GM18505 (cell line): ENCODE measurements at regions not wholly inside any gene's neighbourhood (a gene's known extent, or its start where the extent isn't known, plus 50 kb on each side); places are given as distances from the start of the nearest gene placed in this dataset.
"Not testable (repeated sequence)": the region's sequence is repeated elsewhere in the genome, so short reads cannot be mapped to it uniquely, and the experiment has no call there.

Experiments used
- ATAC-seq: cut with Tn5 transposase; IDR thresholded peaks from one replicate; pipeline ENCODE4 v1.9.1; 2021; ENCODE audit not compliant: unreplicated experiment
- POLR2A ChIP-seq: IDR thresholded peaks from 4 replicates; pipeline ENCODE4 v1.6.1; 2011; ENCODE audit warnings: borderline replicate concordance; ENCODE audit not compliant: insufficient read depth, insufficient read length; ENCODE audit errors: extremely low read depth

GRCh38 chr4:154989511-154989910, 208.4 kb downstream of the RBM46 start:
- no peak for ATAC-seq

GRCh38 chr4:154997866-154998265, 210.6 kb upstream of the NPY2R start:
- ATAC-seq = not testable (repeated sequence)

More at GRCh38 chr4:154989511-154989910, 208.4 kb downstream of the RBM46 start:
- TF ChIP-seq POLR2A = no peak

DNA sequence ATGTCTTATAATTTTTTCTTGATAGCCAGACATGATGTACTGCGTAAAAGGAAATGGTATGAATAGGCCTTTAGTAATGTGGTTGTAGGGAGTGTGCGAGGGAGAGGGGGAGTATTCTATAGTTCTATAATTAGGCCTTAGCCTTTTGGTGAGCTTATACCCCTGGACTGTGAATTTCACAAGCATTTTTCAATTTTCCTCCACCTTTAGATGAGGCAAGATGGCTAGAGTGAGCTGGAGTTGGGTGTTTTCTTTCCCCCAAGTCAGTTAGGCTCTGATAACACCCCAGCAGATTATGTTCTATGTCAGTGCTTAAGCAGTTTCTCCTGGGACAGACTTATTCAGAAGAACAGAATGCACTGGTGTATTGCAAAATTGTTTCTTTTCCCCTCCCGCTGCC, 210.2 kb upstream of the NPY2R start:
- no peak for ATAC-seq
- TF ChIP-seq POLR2A = no peak

GRCh38 chr4:154998773-154999172, 209.7 kb upstream of the NPY2R start:
- no peak for TF ChIP-seq POLR2A
- no peak for ATAC-seq

DNA sequence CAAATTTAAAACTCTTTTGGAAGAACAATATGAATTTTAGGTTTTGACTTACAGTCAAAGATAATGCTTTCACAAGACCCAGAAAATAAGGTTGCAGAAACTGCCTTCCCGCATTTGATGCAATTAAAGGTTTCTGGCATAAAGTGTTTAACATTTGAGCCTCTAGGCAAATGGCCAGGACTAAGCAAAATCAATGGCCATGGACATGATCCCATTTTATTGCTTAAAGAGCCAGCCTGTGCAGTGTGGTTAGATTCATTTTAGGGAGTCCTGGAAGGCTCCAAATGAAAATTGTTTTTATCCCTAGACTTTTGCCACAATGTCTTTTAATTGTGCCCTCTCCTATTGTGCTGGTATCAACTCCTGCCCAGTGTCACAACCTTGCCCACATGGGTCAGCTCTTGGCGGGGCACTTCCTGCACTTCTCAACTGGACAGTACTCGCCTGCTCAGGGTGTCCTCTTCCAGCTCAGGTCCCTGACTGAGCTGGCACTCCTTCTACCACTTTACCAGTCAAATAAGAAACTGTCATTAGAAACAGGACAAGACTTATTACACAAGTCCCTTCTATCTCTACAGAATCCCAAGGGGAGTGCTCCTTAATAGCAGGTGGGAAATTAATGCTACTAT, 208.4 kb upstream of the NPY2R start:
- TF ChIP-seq POLR2A = no peak
- no peak for ATAC-seq

GRCh38 chr4:155001251-155001650, 207.2 kb upstream of the NPY2R start:
- no peak for ATAC-seq
- TF ChIP-seq POLR2A = no peak

DNA sequence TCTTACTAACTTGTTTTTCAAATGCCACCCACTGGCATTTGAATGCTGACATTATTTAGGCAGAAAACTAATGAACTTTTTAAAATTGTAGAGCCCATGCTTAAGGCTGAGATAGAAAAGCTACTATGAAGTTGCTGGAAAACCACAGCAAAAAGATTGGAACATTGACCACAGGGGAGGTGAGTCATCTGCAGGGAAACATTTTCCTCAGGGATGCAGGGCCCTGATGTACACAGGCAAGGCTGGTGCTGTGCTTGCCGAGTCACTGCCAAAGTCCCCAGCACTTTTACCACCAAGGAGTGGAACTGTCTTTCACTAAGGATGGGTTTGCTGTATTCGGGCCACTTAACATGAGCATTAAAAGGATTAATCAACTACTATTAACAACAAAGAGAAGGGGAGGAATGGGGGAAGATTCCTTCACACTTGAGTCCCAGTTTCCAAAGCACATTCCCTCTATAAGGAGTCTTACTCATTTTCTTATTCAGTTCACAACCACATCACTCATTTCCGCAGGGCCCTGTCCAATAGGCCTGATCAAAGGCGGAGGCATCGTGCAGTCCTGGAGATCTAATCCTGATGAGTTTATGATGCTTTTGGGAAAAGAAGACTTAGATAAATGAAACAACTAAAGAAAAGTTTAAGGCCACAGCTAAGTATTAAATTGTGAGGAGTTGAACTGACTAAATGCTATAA, 202.9 kb upstream of the NPY2R start:
- no peak for ATAC-seq

GRCh38 chr4:155007660-155008176, 200.7 kb upstream of the NPY2R start:
- no peak for TF ChIP-seq POLR2A

More for the DNA sequence above, 202.9 kb upstream of the NPY2R start:
- no peak for TF ChIP-seq POLR2A

DNA sequence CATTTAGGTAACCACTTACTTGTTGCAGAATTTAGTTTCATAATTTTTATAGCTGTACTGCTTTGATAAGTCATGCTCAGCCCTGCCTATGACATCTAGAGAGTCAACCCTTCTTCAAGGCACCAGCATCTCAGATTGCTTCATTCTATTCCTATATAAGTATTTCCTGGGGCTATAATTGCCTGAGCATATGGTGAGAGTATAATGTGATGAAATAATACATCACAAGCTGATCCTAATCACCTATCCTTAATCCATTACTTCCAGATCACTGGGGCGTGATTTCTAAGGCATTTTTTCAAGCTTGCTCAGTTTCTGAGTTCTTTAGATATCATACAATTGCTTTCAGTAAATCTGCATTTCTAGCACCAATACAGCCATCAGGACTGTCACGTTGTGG, 200.0 kb upstream of the NPY2R start:
- no peak for ATAC-seq
- no peak for TF ChIP-seq POLR2A

More at GRCh38 chr4:155007660-155008176, 200.7 kb upstream of the NPY2R start:
- no peak for ATAC-seq

GRCh38 chr4:155009288-155009687, 199.1 kb upstream of the NPY2R start:
- no peak for ATAC-seq
- TF ChIP-seq POLR2A = no peak

GRCh38 chr4:155010376-155010775, 198.1 kb upstream of the NPY2R start:
- ATAC-seq = no peak
- TF ChIP-seq POLR2A = no peak

- ATAC-seq = no peak
- TF ChIP-seq POLR2A = no peak
Measured at GRCh38 chr4:155011163-155011780, 197.2 kb upstream of the NPY2R start.

DNA sequence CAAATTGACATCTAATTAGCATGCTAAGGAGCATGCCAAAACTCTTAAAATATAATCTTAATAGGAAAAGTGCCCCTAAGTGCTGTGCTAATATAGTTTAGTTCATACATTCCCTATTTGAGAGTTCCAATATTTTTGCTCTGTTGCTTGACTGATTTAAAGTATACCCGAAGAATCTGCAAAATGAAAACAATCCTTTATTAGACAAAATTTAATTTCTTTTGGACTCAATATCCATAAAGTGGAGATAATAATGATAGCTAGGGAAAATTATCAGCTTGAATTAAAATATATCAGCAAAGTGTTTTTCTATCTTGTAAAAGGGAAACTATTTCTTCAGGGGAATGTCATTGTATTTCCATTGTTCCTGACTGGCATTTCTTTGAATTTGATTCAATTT, 196.0 kb upstream of the NPY2R start:
- TF ChIP-seq POLR2A = no peak
- no peak for ATAC-seq

DNA sequence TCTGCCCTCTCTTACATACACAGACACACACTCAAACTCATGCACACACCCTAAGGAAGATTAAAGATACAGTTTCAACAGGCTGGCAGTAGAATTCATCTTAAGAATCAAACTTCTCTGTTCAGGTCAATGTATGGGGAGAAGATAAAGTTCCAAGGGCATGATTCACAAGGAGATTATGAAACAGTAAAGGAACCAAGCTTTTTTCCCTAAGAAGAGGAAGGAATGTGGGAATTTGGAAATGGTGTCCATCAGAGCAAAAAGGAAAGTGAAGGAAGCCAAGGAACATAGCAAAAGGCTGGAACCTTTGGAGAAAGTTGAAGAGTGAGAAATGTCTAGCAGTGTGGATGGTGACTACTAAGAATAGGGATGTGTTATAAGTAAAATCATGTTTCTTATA, 191.0 kb upstream of the NPY2R start:
- ATAC-seq = no peak

More for the DNA sequence above, 191.0 kb upstream of the NPY2R start:
- no peak for TF ChIP-seq POLR2A
